HAP-1 (cell line): ENCODE measurements at regions not wholly inside any gene's neighbourhood (a gene's known extent, or its start where the extent isn't known, plus 50 kb on each side); places are given as distances from the start of the nearest gene placed in this dataset.

Experiments used
- DNase-seq, 2 experiments: peaks; one replicate each; pipeline ENCODE4 v3.0.0-alpha.2; 2016 to 2020; ENCODE audit warnings: low spot score in 2 of 2
- H3K27me3 ChIP-seq: fragments of 250-450 bp; sonication (Bioruptor Pico); 2 replicates; pipeline ENCODE4 v1.5.1; 2020; ENCODE audit warnings: low read depth, mild to moderate bottlenecking, moderate library complexity
- H3K36me3 ChIP-seq: fragments of 250-450 bp; sonication (Bioruptor Pico); replicated peaks from 2 replicates; pipeline ENCODE4 v1.5.1; 2020; ENCODE audit warnings: mild to moderate bottlenecking
- H3K4me1 ChIP-seq: fragments of 250-450 bp; sonication (Bioruptor Pico); 2 replicates; pipeline ENCODE4 v1.5.1; 2020; ENCODE audit warnings: mild to moderate bottlenecking
- H3K4me3 ChIP-seq: fragments of 250-450 bp; sonication (Bioruptor Pico); 2 replicates; pipeline ENCODE4 v1.5.1; 2020; ENCODE audit warnings: mild to moderate bottlenecking, moderate library complexity
- H3K9me3 ChIP-seq: fragments of 250-450 bp; sonication (Bioruptor Pico); 2 replicates; pipeline ENCODE4 v1.5.1; 2020; ENCODE audit warnings: mild to moderate bottlenecking, moderate library complexity
- in situ Hi-C: fragments of 300-500 bp; cut with MboI; formaldehyde crosslinking; loops from 3 replicates; pipeline ENCODE4 v1.14.3; 2020; ENCODE audit warnings: low sequenced_read_pairs, inconsistent platforms, mixed read lengths

DNA sequence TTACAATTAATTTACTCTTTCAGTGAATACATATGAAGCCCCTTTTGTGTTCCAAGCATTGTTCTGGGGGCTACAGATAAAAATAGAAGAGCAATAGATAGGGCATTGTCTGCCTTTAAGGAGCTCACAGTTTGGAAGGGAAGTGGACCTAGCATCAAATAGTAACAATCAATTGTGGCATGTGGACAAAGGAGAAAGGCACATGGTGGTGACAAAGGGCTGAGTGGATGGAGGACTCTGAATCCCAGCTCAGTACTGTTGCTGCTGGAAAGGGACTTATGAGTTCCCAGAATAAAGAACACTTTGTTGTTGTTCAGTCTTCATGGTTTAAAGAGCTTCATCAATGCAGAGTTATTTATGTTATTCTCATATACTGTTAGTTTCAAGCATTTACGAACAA is 217.7 kb downstream of the HRH4 start:
- in situ Hi-C loops: no loop called here
- H3K4me1 ChIP-seq: no peaks in the 10 kb centered on the region
- no peak for DNase-seq
- no peaks in the 10 kb centered on the region for H3K9me3 ChIP-seq
- no peaks in the 10 kb centered on the region for H3K36me3 ChIP-seq
- no peak overlapping the region for H3K4me3 ChIP-seq
- no peaks in the 10 kb centered on the region; the same call in 1 of the 2 replicates for H3K27me3 ChIP-seq

GRCh38 chr18:24678626-24679025 is 218.2 kb downstream of the HRH4 start:
- DNase-seq: no peak
- in situ Hi-C loops: no loop called here
- Histone ChIP-seq H3K27me3 (no peaks in the 10 kb centered on the region; the same call in 1 of the 2 replicates), H3K9me3 (no peaks in the 10 kb centered on the region), H3K4me3 (no peak overlapping the region), H3K36me3 (no peaks in the 10 kb centered on the region), H3K4me1 (no peaks in the 10 kb centered on the region)

DNA sequence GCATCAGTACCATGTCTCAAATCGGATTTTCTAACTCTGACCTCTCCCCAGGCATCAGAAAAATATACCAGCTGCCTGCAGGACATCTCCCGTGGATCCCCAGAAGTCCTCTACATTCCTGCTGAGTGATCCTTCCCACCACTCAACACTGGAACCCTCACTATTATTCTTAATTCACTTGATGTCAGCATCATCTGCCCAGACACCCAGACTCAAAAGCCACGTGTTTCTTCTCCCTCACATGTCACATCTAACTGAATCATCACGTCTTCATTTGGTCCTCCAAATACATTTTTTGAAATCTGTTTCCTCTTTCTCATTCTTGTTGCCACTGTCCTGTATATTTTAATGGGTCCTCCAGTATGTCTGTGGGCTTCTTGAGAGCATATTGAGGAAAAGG is 218.6 kb downstream of the HRH4 start:
- no peaks in the 10 kb centered on the region for H3K36me3 ChIP-seq
- no peaks in the 10 kb centered on the region for H3K4me1 ChIP-seq
- no peak for DNase-seq
- H3K9me3 ChIP-seq: no peaks in the 10 kb centered on the region
- H3K4me3 ChIP-seq: no peak overlapping the region
- no peaks in the 10 kb centered on the region; the same call in 1 of the 2 replicates for H3K27me3 ChIP-seq
- in situ Hi-C loops: no loop called here

GRCh38 chr18:24683925-24684324 is 223.5 kb downstream of the HRH4 start:
- no peak for DNase-seq
- Histone ChIP-seq H3K4me3 (no peak overlapping the region), H3K4me1 (no peaks in the 10 kb centered on the region), H3K27me3 (no peaks in the 10 kb centered on the region), H3K9me3 (no peaks in the 10 kb centered on the region), H3K36me3 (no peaks in the 10 kb centered on the region)
- in situ Hi-C loops: no loop called here

GRCh38 chr18:24685254-24685959 is 225.0 kb downstream of the HRH4 start:
- Histone ChIP-seq H3K27me3 (no peaks in the 10 kb centered on the region), H3K4me3 (no peak overlapping the region), H3K4me1 (no peaks in the 10 kb centered on the region), H3K9me3 (no peaks in the 10 kb centered on the region), H3K36me3 (no peaks in the 10 kb centered on the region)
- in situ Hi-C loops: no loop called here
- DNase-seq: no peak

GRCh38 chr18:24695168-24695567 is 234.7 kb downstream of the HRH4 start:
- H3K4me1 ChIP-seq: no peaks in the 10 kb centered on the region
- DNase-seq: no peak
- no peaks in the 10 kb centered on the region for H3K27me3 ChIP-seq
- H3K36me3 ChIP-seq: no peaks in the 10 kb centered on the region
- in situ Hi-C loops: no loop called here
- H3K4me3 ChIP-seq: no peak overlapping the region
- H3K9me3 ChIP-seq: no peaks in the 10 kb centered on the region

DNA sequence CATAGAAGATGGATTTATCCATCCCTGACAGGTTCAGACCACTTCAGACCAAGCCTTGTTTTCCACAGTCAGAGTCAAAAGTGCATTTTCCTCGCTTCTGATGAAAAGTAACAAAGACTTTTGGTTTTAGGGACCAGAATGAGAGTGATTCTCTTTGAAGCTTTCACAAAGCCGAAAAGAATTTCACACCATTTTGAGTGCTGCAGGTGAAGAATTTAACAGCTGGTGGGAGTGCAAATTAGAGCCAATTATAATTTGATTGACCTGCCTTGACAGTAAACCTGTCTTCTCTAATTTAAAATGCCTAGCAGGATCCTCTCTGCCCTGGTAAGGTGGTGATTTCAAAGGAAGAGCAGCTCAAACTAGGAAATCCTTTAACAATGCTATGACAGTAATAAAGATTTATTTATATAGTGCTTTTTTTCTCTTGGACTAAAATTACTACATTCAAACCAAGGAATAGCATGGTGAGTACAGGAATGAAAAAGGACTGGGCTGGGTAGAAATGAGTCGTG is 241.6 kb downstream of the HRH4 start:
- Histone ChIP-seq H3K4me1 (no peaks in the 10 kb centered on the region), H3K36me3 (no peaks in the 10 kb centered on the region), H3K27me3 (no peaks in the 10 kb centered on the region), H3K9me3 (no peaks in the 10 kb centered on the region), H3K4me3 (no peak overlapping the region)
- in situ Hi-C loops: no loop called here
- no peak for DNase-seq

- Histone ChIP-seq H3K27me3 (no peaks in the 10 kb centered on the region), H3K4me3 (no peak overlapping the region), H3K36me3 (no peaks in the 10 kb centered on the region), H3K4me1 (no peaks in the 10 kb centered on the region), H3K9me3 (no peaks in the 10 kb centered on the region)
- no peak for DNase-seq
- in situ Hi-C loops: no loop called here
Measured at GRCh38 chr18:24703316-24703715, 242.9 kb downstream of the HRH4 start.

- H3K27me3 ChIP-seq: no peaks in the 10 kb centered on the region
- no peaks in the 10 kb centered on the region for H3K9me3 ChIP-seq
- DNase-seq: no peak
- H3K4me3 ChIP-seq: no peak overlapping the region
- H3K36me3 ChIP-seq: no peaks in the 10 kb centered on the region
- in situ Hi-C loops: no loop called here
- H3K4me1 ChIP-seq: no peaks in the 10 kb centered on the region
Measured at GRCh38 chr18:24704946-24705630, 244.7 kb downstream of the HRH4 start.

DNA sequence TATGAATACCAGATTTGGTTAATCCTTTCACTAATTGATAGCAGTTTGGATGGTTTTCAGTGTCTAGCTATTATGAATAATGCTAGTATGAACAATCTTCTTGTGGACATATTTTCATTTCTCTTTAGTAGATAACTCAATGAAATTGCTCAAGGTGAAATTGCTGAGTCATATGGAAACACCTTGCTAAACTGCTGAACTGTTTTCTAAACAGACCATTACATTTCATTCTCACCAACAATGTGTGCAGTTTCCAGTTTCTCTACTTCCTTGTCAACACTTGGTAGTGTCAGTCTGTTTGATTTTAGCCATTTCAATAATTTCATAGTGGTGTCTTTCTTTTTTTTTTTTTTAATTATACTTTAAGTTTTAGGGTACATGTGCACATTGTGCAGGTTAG is 250.0 kb downstream of the HRH4 start:
- no peaks in the 10 kb centered on the region for H3K9me3 ChIP-seq
- no peaks in the 10 kb centered on the region for H3K27me3 ChIP-seq
- H3K4me3 ChIP-seq: no peak overlapping the region
- DNase-seq: no peak
- H3K36me3 ChIP-seq: no peaks in the 10 kb centered on the region
- in situ Hi-C loops: no loop called here
- no peaks in the 10 kb centered on the region for H3K4me1 ChIP-seq

DNA sequence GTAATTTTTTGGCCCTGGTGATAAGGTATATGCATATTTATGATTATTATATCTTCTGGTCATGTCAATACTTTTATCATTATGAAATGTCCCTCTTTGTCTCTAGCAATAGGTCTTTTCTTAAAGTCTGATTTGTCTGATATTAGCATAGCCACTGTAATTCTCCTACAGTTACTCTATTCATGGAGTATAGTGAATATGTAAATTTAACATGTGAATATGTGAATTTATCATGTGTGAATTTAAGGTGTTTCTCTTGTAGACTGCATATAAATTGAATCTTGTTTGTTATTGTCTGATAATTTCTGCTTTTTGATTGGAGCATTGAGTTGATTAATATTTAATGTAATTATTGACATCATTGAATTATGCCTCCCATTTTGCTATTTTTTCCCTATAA is 259.4 kb downstream of the HRH4 start:
- DNase-seq: no peak
- no peak overlapping the region for H3K4me3 ChIP-seq
- H3K36me3 ChIP-seq: no peaks in the 10 kb centered on the region
- no peaks in the 10 kb centered on the region for H3K9me3 ChIP-seq
- no peaks in the 10 kb centered on the region; the same call in 1 of the 2 replicates for H3K27me3 ChIP-seq
- 0 out of 2 replicates have a peak, but pooled peaks cover 3% of the 10 kb centered on the region for H3K4me1 ChIP-seq
- in situ Hi-C loops: loop anchor here (10.0 kb wide), 1 partner anchor 125 kb away; no protein-coding TSS in a partner anchor

- Histone ChIP-seq H3K27me3 (no peaks in the 10 kb centered on the region; the same call in 1 of the 2 replicates), H3K9me3 (no peaks in the 10 kb centered on the region), H3K4me1 (0 out of 2 replicates have a peak, but pooled peaks cover 3% of the 10 kb centered on the region), H3K4me3 (no peak overlapping the region), H3K36me3 (no peaks in the 10 kb centered on the region)
- in situ Hi-C loops: loop anchor here (10.0 kb wide), 1 partner anchor 127 kb away; no protein-coding TSS in a partner anchor
- no peak for DNase-seq
Measured at GRCh38 chr18:24721388-24721787, 261.0 kb downstream of the HRH4 start.

GRCh38 chr18:24725644-24726415 is 265.4 kb downstream of the HRH4 start:
- in situ Hi-C loops: loop anchor here (10.0 to 25.0 kb wide), 2 partner anchors 131 to 364 kb away; no protein-coding TSS in a partner anchor
- Histone ChIP-seq H3K4me1 (no peaks in the 10 kb centered on the region), H3K9me3 (no peaks in the 10 kb centered on the region), H3K4me3 (no peak overlapping the region), H3K36me3 (no peaks in the 10 kb centered on the region), H3K27me3 (peaks cover 5% of the 10 kb centered on the region)
- no peak for DNase-seq
